Panc1 (cell line): ENCODE measurements at regions not wholly inside any gene's neighbourhood (a gene's known extent, or its start where the extent isn't known, plus 50 kb on each side); places are given as distances from the start of the nearest gene placed in this dataset.

Source experiments
- ATAC-seq: fragments of 200-7000 bp; cut with Tn5 transposase; 2 replicates; pipeline ENCODE4 v1.9.1; 2020; ENCODE audit warnings: mild to moderate bottlenecking, moderate library complexity
- BruUV-seq: library from RNA; stranded (reverse); fragments of 400-500 nt; replicated peaks from 2 replicates; lab custom pipeline; 2021; lab: Mats Ljungman, UMichigan
- CTCF ChIA-PET: fragments of 300-600 bp; sonication (Branson Sonifier 250); formaldehyde crosslinking; loops from one replicate; lab custom pipeline; 2022; ENCODE audit warnings: antibody characterized with exemption; lab: Charles Lee
- POLR2A ChIA-PET: fragments of 300-600 bp; sonication (Branson Sonifier 250); formaldehyde crosslinking; loops from one replicate; lab custom pipeline; 2022; ENCODE audit warnings: antibody characterized with exemption; lab: Charles Lee
- DNase-seq: peaks from one replicate; pipeline ENCODE4 v3.0.0-alpha.2; 2010; ENCODE audit warnings: low read depth, low spot score
- H3K27ac ChIP-seq: 2 replicates; pipeline ENCODE4 v1.5.1; 2011; ENCODE audit warnings: mild to moderate bottlenecking, low read length, inconsistent platforms
- H3K27me3 ChIP-seq: fragments of 200-500 bp; sonication (Bioruptor generic); 2 replicates; pipeline ENCODE4 v1.6.0; 2014; ENCODE audit warnings: low read length, inconsistent platforms; ENCODE audit not compliant: control insufficient read depth, insufficient read depth
- H3K36me3 ChIP-seq: fragments of 200-500 bp; sonication (Bioruptor generic); 2 replicates; pipeline ENCODE4 v1.5.1; 2014; ENCODE audit warnings: inconsistent platforms, mild to moderate bottlenecking, low read length, moderate library complexity; ENCODE audit not compliant: control insufficient read depth, insufficient read depth
- H3K4me1 ChIP-seq: 2 replicates; pipeline ENCODE4 v1.5.1; 2011; ENCODE audit warnings: inconsistent platforms, mild to moderate bottlenecking, low read length, moderate library complexity; ENCODE audit not compliant: control insufficient read depth, insufficient read depth
- H3K4me3 ChIP-seq, 2 experiments: 2 replicates each; pipeline ENCODE4 v1.5.1; 2011 to 2012; ENCODE audit warnings: low read depth in 2 of 2, low read length in 2 of 2, mild to moderate bottlenecking in 2 of 2, inconsistent platforms in 1 of 2, moderate library complexity in 1 of 2
- H3K9me3 ChIP-seq: fragments of 200-500 bp; sonication (Bioruptor generic); 2 replicates; pipeline ENCODE4 v1.5.1; 2014; ENCODE audit warnings: low read depth, mild to moderate bottlenecking, inconsistent platforms, low read length, moderate library complexity; ENCODE audit not compliant: control insufficient read depth, insufficient read depth
- POLR2AphosphoS5 ChIP-seq: IDR thresholded peaks from 2 replicates; pipeline ENCODE4 v1.6.1; 2012; ENCODE audit warnings: mild to moderate bottlenecking, low read depth, low read length, moderate library complexity
- SIN3A ChIP-seq: IDR thresholded peaks from 2 replicates; pipeline ENCODE4 v1.6.1; 2012; ENCODE audit warnings: low read depth, mild to moderate bottlenecking, low read length, moderate library complexity, borderline replicate concordance; ENCODE audit not compliant: insufficient read depth
- TCF7L2 ChIP-seq: IDR thresholded peaks from 2 replicates; pipeline ENCODE4 v1.6.1; 2011; ENCODE audit warnings: mild to moderate bottlenecking, low read depth, low read length, inconsistent platforms
- in situ Hi-C: cut with HindIII; loops from 2 replicates; pipeline ENCODE4 v1.10.0; 2016; ENCODE audit warnings: low sequenced_read_pairs, low pct_unique_long_range_greater_than_20kb
- intact Hi-C: fragments of 100-400 bp; cut with micrococcal nuclease; formaldehyde crosslinking; loops from one replicate; pipeline ENCODE4 v1.10.0; 2022; ENCODE audit not compliant: unreplicated experiment
- TF ChIP-seq, protein P1 (sequence below): fragments of 450-650 bp; IDR thresholded peaks from 2 replicates; pipeline ENCODE4 v1.5.1; 2017; ENCODE audit warnings: mild to moderate bottlenecking
- TF ChIP-seq, protein P2 (sequence below), 2 experiments: IDR thresholded peaks; 2 replicates each; pipeline ENCODE4 v1.6.1; 2011 to 2012; ENCODE audit warnings: low read depth in 2 of 2, control low read depth in 1 of 2, low read length in 1 of 2, mild to moderate bottlenecking in 1 of 2, moderate library complexity in 1 of 2; ENCODE audit not compliant: insufficient read depth in 1 of 2

DNA sequence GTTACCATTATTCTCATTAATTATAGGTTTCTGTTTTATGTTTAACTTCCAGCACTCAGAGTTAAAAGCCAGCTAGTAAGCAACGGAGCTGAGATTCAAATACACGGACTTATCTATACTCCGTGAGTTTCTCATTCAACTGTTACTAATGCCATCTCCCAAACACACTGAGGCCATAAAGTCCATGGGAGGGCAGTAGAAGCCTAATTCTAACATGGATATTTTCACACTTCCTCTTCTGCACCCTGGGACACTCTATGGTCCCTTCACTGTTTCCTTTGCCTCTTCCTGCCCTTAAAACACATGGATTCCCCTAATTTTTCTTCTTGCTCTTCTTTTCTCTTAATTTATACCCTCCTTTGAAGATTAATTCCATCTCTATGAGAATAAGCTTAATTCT lies 245.0 kb downstream of the KLF13 start:
- in situ Hi-C loops (no loop called here), intact Hi-C loops (no loop called here)
- TF ChIP-seq, protein P1, sequence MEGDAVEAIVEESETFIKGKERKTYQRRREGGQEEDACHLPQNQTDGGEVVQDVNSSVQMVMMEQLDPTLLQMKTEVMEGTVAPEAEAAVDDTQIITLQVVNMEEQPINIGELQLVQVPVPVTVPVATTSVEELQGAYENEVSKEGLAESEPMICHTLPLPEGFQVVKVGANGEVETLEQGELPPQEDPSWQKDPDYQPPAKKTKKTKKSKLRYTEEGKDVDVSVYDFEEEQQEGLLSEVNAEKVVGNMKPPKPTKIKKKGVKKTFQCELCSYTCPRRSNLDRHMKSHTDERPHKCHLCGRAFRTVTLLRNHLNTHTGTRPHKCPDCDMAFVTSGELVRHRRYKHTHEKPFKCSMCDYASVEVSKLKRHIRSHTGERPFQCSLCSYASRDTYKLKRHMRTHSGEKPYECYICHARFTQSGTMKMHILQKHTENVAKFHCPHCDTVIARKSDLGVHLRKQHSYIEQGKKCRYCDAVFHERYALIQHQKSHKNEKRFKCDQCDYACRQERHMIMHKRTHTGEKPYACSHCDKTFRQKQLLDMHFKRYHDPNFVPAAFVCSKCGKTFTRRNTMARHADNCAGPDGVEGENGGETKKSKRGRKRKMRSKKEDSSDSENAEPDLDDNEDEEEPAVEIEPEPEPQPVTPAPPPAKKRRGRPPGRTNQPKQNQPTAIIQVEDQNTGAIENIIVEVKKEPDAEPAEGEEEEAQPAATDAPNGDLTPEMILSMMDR, result no peak; the same call in 1 of the 2 replicates
- TF ChIP-seq POLR2AphosphoS5 (no peak), TCF7L2 (no peak), SIN3A (no peak)
- TF ChIP-seq, protein P2, sequence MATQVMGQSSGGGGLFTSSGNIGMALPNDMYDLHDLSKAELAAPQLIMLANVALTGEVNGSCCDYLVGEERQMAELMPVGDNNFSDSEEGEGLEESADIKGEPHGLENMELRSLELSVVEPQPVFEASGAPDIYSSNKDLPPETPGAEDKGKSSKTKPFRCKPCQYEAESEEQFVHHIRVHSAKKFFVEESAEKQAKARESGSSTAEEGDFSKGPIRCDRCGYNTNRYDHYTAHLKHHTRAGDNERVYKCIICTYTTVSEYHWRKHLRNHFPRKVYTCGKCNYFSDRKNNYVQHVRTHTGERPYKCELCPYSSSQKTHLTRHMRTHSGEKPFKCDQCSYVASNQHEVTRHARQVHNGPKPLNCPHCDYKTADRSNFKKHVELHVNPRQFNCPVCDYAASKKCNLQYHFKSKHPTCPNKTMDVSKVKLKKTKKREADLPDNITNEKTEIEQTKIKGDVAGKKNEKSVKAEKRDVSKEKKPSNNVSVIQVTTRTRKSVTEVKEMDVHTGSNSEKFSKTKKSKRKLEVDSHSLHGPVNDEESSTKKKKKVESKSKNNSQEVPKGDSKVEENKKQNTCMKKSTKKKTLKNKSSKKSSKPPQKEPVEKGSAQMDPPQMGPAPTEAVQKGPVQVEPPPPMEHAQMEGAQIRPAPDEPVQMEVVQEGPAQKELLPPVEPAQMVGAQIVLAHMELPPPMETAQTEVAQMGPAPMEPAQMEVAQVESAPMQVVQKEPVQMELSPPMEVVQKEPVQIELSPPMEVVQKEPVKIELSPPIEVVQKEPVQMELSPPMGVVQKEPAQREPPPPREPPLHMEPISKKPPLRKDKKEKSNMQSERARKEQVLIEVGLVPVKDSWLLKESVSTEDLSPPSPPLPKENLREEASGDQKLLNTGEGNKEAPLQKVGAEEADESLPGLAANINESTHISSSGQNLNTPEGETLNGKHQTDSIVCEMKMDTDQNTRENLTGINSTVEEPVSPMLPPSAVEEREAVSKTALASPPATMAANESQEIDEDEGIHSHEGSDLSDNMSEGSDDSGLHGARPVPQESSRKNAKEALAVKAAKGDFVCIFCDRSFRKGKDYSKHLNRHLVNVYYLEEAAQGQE (IDR thresholded peaks at IDR 0.05; ENCODE audit: insufficient read depth in 1 of 2, low read depth in 2 of 2, low read length in 1 of 2), result no peak
- no TSS peak for BruUV-seq
- CTCF ChIA-PET, result no interaction called here
- POLR2A ChIA-PET, result no interaction called here
- ATAC-seq (no peak), DNase-seq (no peak)
- H3K36me3 ChIP-seq, result no peaks in the 10 kb centered on the region
- H3K27me3 ChIP-seq, result no peaks in the 10 kb centered on the region
- H3K4me3 ChIP-seq, result no peak overlapping the region
- H3K9me3 ChIP-seq, result no peaks in the 10 kb centered on the region
- H3K27ac ChIP-seq, result no peak overlapping the region
- H3K4me1 ChIP-seq, result no peaks in the 10 kb centered on the region

DNA sequence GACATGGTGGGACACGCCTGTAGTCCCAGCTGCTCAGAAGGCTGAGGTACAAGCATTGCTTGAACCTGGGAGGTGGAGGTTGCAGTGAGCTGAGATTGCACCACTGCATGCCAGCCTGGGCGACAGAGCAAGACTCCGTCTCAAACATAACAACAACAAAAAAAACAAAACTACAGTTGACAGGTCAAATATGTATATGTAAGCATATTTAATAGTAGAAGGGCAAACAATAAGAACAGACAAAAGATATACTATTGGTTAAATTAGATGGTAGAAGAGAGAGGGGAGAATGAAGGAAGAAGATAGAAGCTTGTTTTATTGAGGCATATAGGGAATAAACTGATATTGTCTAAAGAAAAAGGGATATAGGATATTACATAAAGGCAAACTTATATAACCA lies 247.1 kb downstream of the KLF13 start:
- no TSS peak for BruUV-seq
- TF ChIP-seq, protein P1, result no peak
- in situ Hi-C loops, result no loop called here
- H3K27ac ChIP-seq, result no peak overlapping the region
- no peaks in the 10 kb centered on the region for H3K36me3 ChIP-seq
- ATAC-seq, result no peak
- no peaks in the 10 kb centered on the region for H3K4me1 ChIP-seq
- no peaks in the 10 kb centered on the region for H3K9me3 ChIP-seq
- CTCF ChIA-PET, result no interaction called here
- DNase-seq, result no peak
- POLR2A ChIA-PET, result no interaction called here
- intact Hi-C loops, result no loop called here
- no peaks in the 10 kb centered on the region for H3K27me3 ChIP-seq
- no peak overlapping the region for H3K4me3 ChIP-seq

DNA sequence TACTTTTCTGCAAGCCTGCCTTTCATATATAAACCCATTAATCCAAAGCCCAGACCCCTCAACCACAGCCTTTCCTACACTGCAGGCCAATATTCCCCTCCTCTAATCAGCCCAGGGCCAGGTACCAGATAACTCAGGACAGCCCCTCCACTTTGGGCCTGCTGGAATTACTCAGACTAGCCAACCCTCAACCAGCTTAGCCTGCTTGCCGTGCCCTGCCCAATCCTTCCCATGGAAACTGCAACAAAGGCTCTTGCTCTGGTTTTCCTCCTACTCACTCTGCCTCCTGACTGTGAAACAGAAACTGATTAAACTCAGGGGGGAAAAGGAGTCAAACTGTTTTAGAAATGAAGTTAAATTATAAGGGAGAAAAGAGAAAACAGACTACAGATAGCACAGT lies 248.1 kb downstream of the KLF13 start:
- in situ Hi-C loops (no loop called here), intact Hi-C loops (no loop called here)
- POLR2A ChIA-PET, result no interaction called here
- H3K27ac ChIP-seq, result no peak overlapping the region
- no peaks in the 10 kb centered on the region for H3K9me3 ChIP-seq
- no peak overlapping the region for H3K4me3 ChIP-seq
- TF ChIP-seq, protein P1, result no peak
- TF ChIP-seq SIN3A (no peak), TCF7L2 (no peak), POLR2AphosphoS5 (no peak)
- TF ChIP-seq, protein P2 (IDR thresholded peaks at IDR 0.05; ENCODE audit: insufficient read depth in 1 of 2, low read depth in 2 of 2, low read length in 1 of 2), result no peak
- no TSS peak for BruUV-seq
- no peaks in the 10 kb centered on the region for H3K27me3 ChIP-seq
- H3K36me3 ChIP-seq, result no peaks in the 10 kb centered on the region
- CTCF ChIA-PET, result no interaction called here
- no peaks in the 10 kb centered on the region for H3K4me1 ChIP-seq
- ATAC-seq (no peak), DNase-seq (no peak)
